A172 (cell line): ENCODE measurements at regions not wholly inside any gene's neighbourhood (a gene's known extent, or its start where the extent isn't known, plus 50 kb on each side); places are given as distances from the start of the nearest gene placed in this dataset.
"Not testable (repeated sequence)": the region's sequence is repeated elsewhere in the genome, so short reads cannot be mapped to it uniquely, and the experiment has no call there.

ENCODE experiments used
- DNase-seq: peaks from one replicate; pipeline ENCODE4 v3.0.0-alpha.2; 2015; ENCODE audit warnings: low spot score

GRCh38 chr9:30103647-30104394 is 2280.6 kb upstream of the ACO1 start:
- DNase-seq: no peak

GRCh38 chr9:30107134-30107533 is 2277.3 kb upstream of the ACO1 start:
- not testable (repeated sequence) for DNase-seq

- DNase-seq: no peak
These were observed 2267.7 kb upstream of the ACO1 start for GRCh38 chr9:30116673-30117217.

- DNase-seq: no peak
These were observed 2263.8 kb upstream of the ACO1 start for GRCh38 chr9:30120666-30121065.

- no peak for DNase-seq
These were observed 2262.8 kb upstream of the ACO1 start for GRCh38 chr9:30121611-30122010.

GRCh38 chr9:30125881-30126280 is 2258.6 kb upstream of the ACO1 start:
- DNase-seq: no peak

GRCh38 chr9:30127371-30127770 is 2257.1 kb upstream of the ACO1 start:
- no peak for DNase-seq

GRCh38 chr9:30140407-30140806 is 2244.0 kb upstream of the ACO1 start:
- DNase-seq: no peak

GRCh38 chr9:30160570-30160969 is 2223.9 kb upstream of the ACO1 start:
- DNase-seq: no peak

- no peak for DNase-seq
These were observed 2212.2 kb upstream of the ACO1 start for GRCh38 chr9:30172206-30172605.

- DNase-seq: no peak
These were observed 2205.8 kb upstream of the ACO1 start for GRCh38 chr9:30178610-30179009.

- DNase-seq: no peak
These were observed 2191.0 kb upstream of the ACO1 start for GRCh38 chr9:30193421-30193820.

GRCh38 chr9:30196941-30197340 is 2187.5 kb upstream of the ACO1 start:
- DNase-seq: no peak

GRCh38 chr9:30197453-30197852 is 2187.0 kb upstream of the ACO1 start:
- DNase-seq: no peak

- peak; percentile 4 for DNase-seq
These were observed 2186.5 kb upstream of the ACO1 start for GRCh38 chr9:30197954-30198353.

GRCh38 chr9:30198463-30199309 is 2185.8 kb upstream of the ACO1 start:
- DNase-seq: no peak

- no peak for DNase-seq
These were observed 2183.4 kb upstream of the ACO1 start for GRCh38 chr9:30201024-30201423.

- DNase-seq: no peak
These were observed 2149.4 kb upstream of the ACO1 start for GRCh38 chr9:30235068-30235467.

GRCh38 chr9:30235564-30235963 is 2148.9 kb upstream of the ACO1 start:
- no peak for DNase-seq

GRCh38 chr9:30239878-30240277 is 2144.6 kb upstream of the ACO1 start:
- DNase-seq: no peak

GRCh38 chr9:30243467-30243866 is 2141.0 kb upstream of the ACO1 start:
- no peak for DNase-seq

- DNase-seq: no peak
These were observed 2139.6 kb upstream of the ACO1 start for GRCh38 chr9:30244877-30245276.

GRCh38 chr9:30250872-30251271 is 2133.6 kb upstream of the ACO1 start:
- DNase-seq: no peak
